ENCODE measurements at regions not wholly inside any gene's neighbourhood (a gene's known extent, or its start where the extent isn't known, plus 50 kb on each side); places are given as distances from the start of the nearest gene placed in this dataset.

- H3K4me1 Mint-ChIP-seq, result peaks cover 12% of the 10 kb centered on the region
- POLR2A ChIA-PET, result no interaction called here
- no peak for TF ChIP-seq MLX (CRISPR knock-in tag; IDR thresholded peaks at IDR 0.05)
- TF ChIP-seq ZNF532 (CRISPR knock-in tag; IDR thresholded peaks at IDR 0.05; ENCODE audit: borderline replicate concordance), result no peak
- no peak for TF ChIP-seq AR (CRISPR knock-in tag; IDR thresholded peaks at IDR 0.05)
- no peak for TF ChIP-seq ERG (CRISPR knock-in tag; IDR thresholded peaks at IDR 0.05)
- no peak for TF ChIP-seq ZNF396 (CRISPR knock-in tag; IDR thresholded peaks at IDR 0.05; ENCODE audit: borderline replicate concordance)
- no peak for TF ChIP-seq ATF3 (CRISPR knock-in tag; conservative IDR thresholded peaks at IDR 0.05)
- no peak for TF ChIP-seq CREM (CRISPR knock-in tag; IDR thresholded peaks at IDR 0.05)
- TF ChIP-seq FOXP1 (CRISPR knock-in tag; IDR thresholded peaks at IDR 0.05; ENCODE audit: borderline replicate concordance), result no peak
- no peak for TF ChIP-seq SOX15 (CRISPR knock-in tag; IDR thresholded peaks at IDR 0.05)
- TF ChIP-seq IRF1 (CRISPR knock-in tag; IDR thresholded peaks at IDR 0.05), result no peak
- TF ChIP-seq PREB (CRISPR knock-in tag; IDR thresholded peaks at IDR 0.05; ENCODE audit: borderline replicate concordance), result no peak
- TF ChIP-seq RELA (CRISPR knock-in tag; IDR thresholded peaks at IDR 0.05; ENCODE audit: borderline replicate concordance), result no peak
- TF ChIP-seq SP1 (CRISPR knock-in tag; conservative IDR thresholded peaks at IDR 0.05), result no peak
- TF ChIP-seq ETV6 (CRISPR knock-in tag; IDR thresholded peaks at IDR 0.05), result no peak
- no peak for DNase-seq (ENCODE audit: low spot score)
- no peak overlapping the region for H3K4me3 Mint-ChIP-seq
- H3K27me3 Mint-ChIP-seq (ENCODE audit: low read depth), result peaks cover 10% of the 10 kb centered on the region; the same call in 1 of the 2 replicates
- CTCF ChIA-PET, result no interaction called here
- no peak for ATAC-seq
- H3K9me3 Mint-ChIP-seq, result peaks cover 9% of the 10 kb centered on the region
- H3K36me3 Mint-ChIP-seq, result no peaks in the 10 kb centered on the region
- H3K27ac Mint-ChIP-seq, result no peak overlapping the region
Measured at GRCh38 chr7:96400001-96400400, 78.1 kb upstream of the SLC25A13 start.
